Omental fat pad (tissue), 3 donors: ENCODE measurements at regions not wholly inside any gene's neighbourhood (a gene's known extent, or its start where the extent isn't known, plus 50 kb on each side); places are given as distances from the start of the nearest gene placed in this dataset.

Experiments used
- ATAC-seq: fragments of 150-250 bp; one replicate; pipeline ENCODE4 v1.9.1; 2016; ENCODE audit warnings: mild to moderate bottlenecking, moderate library complexity; ENCODE audit not compliant: low FRiP score
- DNase-seq: peaks from one replicate; pipeline ENCODE4 v3.0.0-alpha.2; 2019; ENCODE audit warnings: low spot score
- TF ChIP-seq, protein P1 (sequence below), 3 donors: fragments of 450-650 bp; IDR thresholded peaks; one replicate each; pipeline ENCODE4 v1.5.1; 2016 to 2017; ENCODE audit warnings: antibody characterized with exemption in 3 of 3, mild to moderate bottlenecking in 3 of 3, moderate library complexity in 2 of 3

DNA sequence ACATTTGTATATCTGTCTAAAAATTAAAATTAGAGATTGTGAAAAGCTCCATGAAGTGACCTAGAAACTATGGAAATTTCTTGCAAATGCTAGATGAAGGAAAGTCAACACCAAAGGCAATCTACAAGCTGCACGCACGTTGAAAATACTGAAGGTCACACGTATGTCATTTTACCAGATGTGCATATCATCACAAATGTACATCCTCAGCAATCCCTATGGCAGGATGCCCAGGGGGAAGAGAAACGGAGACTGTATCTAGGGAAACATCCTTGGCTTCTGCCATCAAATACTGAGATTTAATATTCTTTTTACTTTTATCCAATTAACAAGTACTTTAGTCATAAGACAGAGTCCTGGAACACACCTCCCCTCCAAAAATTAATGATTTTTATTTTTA is 672.0 kb downstream of the RNF144B start:
- DNase-seq (no peak), ATAC-seq (no peak)
- TF ChIP-seq, protein P1, sequence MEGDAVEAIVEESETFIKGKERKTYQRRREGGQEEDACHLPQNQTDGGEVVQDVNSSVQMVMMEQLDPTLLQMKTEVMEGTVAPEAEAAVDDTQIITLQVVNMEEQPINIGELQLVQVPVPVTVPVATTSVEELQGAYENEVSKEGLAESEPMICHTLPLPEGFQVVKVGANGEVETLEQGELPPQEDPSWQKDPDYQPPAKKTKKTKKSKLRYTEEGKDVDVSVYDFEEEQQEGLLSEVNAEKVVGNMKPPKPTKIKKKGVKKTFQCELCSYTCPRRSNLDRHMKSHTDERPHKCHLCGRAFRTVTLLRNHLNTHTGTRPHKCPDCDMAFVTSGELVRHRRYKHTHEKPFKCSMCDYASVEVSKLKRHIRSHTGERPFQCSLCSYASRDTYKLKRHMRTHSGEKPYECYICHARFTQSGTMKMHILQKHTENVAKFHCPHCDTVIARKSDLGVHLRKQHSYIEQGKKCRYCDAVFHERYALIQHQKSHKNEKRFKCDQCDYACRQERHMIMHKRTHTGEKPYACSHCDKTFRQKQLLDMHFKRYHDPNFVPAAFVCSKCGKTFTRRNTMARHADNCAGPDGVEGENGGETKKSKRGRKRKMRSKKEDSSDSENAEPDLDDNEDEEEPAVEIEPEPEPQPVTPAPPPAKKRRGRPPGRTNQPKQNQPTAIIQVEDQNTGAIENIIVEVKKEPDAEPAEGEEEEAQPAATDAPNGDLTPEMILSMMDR (IDR thresholded peaks at IDR 0.05): no peak

DNA sequence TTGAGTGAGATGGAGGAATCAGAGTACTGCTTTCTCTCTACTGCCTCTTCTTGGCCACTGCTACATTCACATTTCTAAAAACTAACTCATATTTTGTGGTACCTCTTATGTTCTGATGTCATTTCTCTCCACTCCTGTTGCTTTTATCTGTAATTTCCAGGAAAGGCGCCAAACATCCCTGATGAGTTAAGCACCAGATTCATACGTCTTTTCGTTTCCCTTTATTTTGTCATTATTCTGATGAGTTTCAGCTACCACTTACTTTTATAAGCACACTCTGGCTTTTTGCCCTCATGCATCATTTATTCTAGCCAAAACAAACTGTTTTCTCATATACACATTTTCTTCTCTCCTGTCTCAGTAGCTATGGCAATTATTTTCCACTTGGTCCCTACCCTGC is 680.0 kb downstream of the RNF144B start:
- no peak for DNase-seq
- ATAC-seq: no peak
- TF ChIP-seq, protein P1 (IDR thresholded peaks at IDR 0.05): no peak

DNA sequence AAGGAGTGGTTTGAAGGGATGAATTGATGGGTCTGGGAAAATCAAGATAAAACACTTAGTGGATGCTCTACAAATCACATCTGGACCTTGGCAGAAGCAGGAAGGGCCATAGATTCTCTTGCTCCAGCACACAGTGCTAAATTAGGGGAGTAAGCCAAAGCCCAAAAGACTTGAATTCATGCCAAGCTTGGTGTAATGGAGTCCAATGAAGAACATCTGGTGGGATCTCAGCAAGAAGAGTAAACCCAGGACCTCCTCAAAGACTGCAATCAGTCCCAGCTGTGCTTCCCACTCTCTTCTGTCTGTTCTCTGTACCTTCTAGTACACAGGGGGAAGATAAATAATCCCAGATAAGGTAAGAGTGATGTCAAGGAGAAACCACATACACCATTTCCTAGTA is 683.4 kb downstream of the RNF144B start:
- TF ChIP-seq, protein P1 (IDR thresholded peaks at IDR 0.05): no peak
- no peak for ATAC-seq
- DNase-seq: no peak

DNA sequence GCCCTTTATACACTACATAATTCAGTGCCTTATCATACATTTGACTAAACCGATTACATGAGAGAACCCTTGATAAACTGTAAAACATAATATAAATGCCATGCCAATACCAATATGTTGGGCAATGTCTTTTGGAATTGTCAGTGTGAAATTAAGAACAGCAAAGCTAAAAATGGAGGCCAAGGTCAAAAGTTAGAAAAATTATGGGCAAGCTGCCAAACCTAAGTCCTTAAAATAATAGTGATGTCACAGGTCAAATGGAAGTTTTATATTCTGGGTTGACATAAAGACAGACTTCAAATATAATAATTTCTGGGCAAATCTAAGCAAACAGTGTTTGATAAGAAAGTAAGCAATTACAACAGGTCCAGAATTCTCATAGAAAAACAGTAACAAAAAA is 696.7 kb downstream of the RNF144B start:
- ATAC-seq: no peak
- no peak for DNase-seq
- TF ChIP-seq, protein P1 (IDR thresholded peaks at IDR 0.05): no peak

DNA sequence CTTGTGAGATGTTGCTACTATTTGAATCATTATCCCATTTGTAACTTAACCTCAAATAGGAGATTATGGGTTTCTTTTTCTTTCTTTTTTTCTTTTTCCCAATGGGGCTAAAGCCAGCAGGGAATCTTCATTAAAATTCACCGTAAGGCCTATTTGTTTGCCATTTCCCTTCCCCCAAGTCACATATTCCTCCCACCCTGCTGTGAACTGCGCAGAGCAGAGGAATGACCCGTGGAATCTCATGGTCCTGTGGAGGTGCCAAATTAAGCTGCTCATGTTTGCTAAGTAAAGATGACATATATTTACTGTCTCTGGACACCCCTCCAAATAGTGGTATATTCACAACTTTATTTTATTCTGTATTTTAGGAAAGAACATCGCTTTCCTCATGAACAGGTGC is 699.3 kb downstream of the RNF144B start:
- no peak for ATAC-seq
- DNase-seq: no peak
- TF ChIP-seq, protein P1 (IDR thresholded peaks at IDR 0.05): no peak

DNA sequence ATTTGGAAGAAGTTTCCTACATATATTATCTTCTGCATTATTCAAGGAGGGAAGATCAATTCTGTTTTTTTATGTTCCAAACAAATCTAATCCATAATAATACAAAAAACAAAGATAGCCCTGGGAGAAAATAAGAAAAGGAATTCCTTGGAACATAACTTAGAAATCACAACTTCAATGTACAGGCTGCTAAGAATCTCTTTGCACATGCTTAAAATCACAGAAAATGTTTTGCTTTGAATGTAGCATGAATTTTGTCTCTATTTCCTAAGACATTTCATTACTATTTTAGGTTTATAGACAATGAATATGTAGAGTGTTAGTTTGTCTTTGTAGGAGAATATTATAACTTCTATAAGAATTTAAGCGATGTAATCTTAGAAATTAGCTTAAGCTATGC is 700.1 kb downstream of the RNF144B start:
- TF ChIP-seq, protein P1 (IDR thresholded peaks at IDR 0.05): no peak
- ATAC-seq: no peak
- no peak for DNase-seq

DNA sequence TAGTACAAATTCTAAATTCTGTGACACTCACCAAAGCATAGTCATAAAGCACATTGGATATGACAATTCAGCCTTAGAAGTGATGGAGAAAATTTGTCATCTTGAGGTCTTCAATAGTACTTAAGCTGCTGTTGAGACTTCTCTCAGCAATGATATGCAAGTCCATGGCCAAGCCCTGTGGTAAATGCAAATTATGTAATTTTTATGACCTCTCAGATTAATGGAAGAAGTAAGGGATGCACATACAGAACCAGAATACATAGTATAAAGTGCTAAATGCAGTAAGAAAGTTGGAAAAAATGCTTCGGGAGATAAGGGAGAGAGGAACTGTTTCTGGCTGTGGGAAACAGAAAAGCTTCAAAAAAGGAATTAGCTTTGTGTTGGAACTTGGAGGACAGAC is 700.7 kb downstream of the RNF144B start:
- ATAC-seq: no peak
- DNase-seq: no peak
- TF ChIP-seq, protein P1 (IDR thresholded peaks at IDR 0.05): no peak
